T47D (cell line): ENCODE measurements at regions not wholly inside any gene's neighbourhood (a gene's known extent, or its start where the extent isn't known, plus 50 kb on each side); places are given as distances from the start of the nearest gene placed in this dataset.

ENCODE experiments used
- DNase-seq, 2 experiments: peaks; one replicate each; pipeline versions ENCODE4 v3.0.0 to v3.0.0-alpha.2; 2011 to 2012; ENCODE audit warnings: low read depth in 1 of 2, low spot score in 1 of 2
- JUND ChIP-seq: IDR thresholded peaks from 2 replicates; pipeline ENCODE4 v1.6.1; 2012; ENCODE audit warnings: low read depth
- in situ Hi-C: cut with HindIII; loops from 2 replicates; pipeline ENCODE4 v1.10.0; 2016; ENCODE audit warnings: low sequenced_read_pairs, low pct_unique_long_range_greater_than_20kb

DNA sequence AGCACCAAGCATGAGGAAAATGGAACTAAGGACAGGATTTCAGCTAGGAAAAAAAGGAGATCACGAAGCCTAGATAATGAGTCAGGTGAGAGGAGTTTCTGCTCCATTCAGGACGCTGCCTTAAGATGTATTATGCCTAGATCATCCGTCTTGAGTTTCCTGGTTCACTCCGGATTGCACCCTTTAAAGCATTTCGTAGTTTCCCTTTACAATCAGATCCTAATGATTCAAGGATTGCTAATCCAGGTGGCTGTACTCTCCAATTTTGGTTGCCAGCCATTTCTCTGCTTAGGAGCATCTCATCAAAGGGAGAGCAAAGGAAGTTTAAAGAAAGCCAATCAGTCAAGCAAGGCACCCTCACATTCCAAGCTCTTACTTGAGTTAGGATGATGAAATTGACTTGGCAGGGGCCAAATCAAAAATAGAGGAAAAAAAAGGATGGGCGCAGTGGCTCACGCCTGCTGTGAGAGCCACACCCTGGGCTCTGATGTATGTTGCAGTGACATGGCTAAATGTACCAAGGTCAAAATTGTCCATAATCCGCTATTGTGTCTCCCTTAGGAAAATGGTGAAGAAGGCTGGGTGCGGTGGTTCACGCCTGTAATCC, 156.9 kb upstream of the SOD1 start:
- in situ Hi-C loops: no loop called here
- no peak for TF ChIP-seq JUND
- no peak for DNase-seq

DNA sequence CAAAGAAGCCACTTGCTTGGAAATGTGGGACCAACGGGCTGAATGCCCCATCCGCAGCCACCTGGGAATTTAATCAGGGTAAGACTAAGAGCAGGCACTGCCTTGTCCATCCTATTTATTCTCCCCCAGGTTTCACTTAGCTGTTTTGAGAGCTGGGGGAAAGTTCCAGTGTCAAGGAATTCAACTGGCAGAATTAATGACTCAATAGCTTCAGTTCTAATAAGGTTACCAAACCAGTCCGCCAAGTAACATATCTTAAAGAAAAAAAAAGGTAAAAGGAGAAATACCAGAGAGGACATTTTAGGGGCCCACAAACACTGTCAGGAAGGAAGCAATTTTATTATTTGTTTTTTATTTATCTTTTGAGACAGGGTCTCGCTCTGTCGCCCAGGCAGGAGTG, 157.6 kb upstream of the SOD1 start:
- no peak for TF ChIP-seq JUND
- in situ Hi-C loops: no loop called here
- DNase-seq: peak in 1 of 2 experiments; percentile 30

DNA sequence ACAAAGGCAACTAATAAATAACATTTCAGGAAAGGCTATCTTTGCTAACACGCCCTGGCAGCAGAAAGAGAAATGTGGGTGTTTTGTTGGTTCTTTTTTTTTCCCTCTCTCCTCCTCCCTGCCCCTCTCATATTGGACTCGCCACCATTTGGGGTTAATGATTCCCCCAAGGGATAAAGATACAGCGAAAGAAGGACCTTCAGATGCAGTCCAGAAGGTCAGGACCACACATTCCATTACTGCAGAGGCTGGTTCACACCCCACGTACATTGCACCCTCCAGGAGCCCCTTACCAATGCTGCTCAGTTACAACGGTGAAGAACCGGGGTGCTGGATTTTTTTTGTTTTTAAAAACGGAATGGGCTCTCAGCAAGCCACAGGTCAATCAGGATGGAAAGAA, 156.9 kb upstream of the TIAM1 start:
- in situ Hi-C loops: no loop called here
- DNase-seq: no peak
- TF ChIP-seq JUND: no peak

DNA sequence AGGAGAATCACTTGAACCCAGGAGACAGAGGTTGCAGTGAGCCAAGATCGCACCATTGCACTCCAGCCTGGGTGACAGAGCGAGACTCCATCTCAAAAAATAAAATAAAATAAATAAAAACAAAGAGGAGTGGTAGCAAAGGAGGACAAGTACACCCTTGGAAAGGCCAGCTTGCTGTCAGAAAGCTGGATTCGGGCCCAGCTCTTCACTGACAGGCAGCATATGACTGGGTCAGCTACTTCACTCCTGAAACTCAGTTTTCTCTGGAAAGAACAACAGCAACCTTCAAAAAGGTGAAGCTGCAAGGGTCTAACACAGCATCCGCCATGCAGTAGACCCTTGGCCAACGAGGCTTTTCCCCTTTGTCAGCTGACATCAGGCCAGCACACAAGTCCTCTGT, 156.0 kb upstream of the TIAM1 start:
- no peak for DNase-seq
- in situ Hi-C loops: no loop called here
- no peak for TF ChIP-seq JUND

DNA sequence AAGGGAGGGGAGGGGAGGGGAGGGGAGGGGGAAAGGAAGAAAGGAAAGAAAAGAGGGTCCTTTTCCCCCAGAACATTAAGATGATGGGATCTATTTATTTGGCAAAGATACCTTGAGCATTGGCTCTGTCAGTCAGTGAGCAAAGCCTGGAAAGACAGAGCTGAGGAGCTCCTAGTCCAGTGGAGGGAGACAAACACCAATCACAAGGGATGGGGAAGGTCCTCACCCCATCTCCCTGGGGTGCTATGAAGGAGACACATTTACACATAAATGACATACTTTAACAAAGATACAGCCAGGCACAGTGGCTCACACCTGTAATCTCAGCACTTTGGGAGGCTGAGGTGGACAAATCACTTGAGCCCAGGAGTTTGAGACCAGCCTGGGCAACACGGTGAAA, 154.9 kb upstream of the TIAM1 start:
- peak in 1 of 2 experiments; percentile 30 for DNase-seq
- no peak for TF ChIP-seq JUND
- in situ Hi-C loops: no loop called here

DNA sequence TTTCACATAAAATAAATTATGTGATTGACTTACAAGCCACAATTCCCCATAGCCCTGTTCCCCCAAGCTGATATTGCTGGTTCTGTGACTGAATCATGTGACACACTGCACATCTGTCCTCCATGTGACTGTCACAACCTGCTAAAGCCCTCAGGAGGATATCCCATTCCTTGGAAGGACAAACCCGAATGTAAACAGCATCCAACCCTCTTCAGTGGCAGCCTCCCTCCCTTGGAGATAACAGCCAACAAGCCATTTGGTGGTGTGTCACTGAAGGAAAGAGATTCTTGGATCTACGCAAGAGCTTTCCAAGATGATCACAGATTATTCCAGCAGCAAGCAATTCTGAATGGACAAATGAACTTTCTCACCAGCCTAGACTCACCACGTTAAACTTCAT, 153.9 kb upstream of the TIAM1 start:
- in situ Hi-C loops: no loop called here
- TF ChIP-seq JUND: no peak
- no peak for DNase-seq

DNA sequence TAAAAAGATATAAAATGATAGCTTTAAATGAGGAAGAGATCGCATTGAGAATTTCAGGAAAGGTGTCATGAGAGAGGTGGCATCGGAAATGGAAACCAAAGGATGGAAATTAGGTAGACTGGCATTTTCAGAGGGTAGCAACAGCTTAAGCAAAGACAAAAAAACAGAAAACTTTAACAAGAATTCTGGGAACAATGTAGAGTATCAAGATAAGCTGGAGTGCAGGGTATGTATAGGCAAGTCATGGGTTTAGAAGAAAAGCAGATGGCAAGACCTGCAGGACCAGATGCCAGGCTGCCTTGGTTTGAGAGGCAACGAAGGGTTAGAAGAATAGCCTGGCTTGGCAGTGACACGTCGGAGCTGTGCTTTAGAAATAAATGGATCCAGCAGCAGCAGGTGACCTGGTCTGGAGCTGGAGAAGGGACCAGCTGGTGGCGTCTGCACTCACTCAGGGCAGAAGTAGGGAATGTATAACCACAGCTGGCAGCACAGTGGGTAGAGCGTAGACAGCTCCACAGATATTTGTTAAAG, 149.4 kb upstream of the TIAM1 start:
- TF ChIP-seq JUND: no peak
- no peak for DNase-seq
- in situ Hi-C loops: no loop called here

DNA sequence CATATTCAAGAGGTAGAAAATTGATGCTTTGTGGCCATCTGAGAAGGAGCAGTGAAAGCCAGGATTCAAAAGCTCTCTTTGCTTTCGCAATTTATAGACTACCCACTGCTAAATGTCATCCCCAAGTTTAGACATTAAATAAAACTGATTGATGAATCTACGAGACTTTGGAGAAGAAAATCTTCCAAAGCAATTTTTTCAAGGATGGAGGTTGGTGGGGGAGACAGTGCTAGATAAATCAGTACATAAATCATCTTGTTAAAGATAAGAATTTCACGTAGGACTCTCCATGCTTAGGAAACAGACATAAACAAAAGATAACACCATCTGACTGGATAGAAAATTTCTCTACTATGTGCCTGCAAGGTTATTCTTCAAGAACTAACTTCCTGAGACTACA, 147.6 kb upstream of the TIAM1 start:
- no peak for DNase-seq
- in situ Hi-C loops: no loop called here
- TF ChIP-seq JUND: no peak

DNA sequence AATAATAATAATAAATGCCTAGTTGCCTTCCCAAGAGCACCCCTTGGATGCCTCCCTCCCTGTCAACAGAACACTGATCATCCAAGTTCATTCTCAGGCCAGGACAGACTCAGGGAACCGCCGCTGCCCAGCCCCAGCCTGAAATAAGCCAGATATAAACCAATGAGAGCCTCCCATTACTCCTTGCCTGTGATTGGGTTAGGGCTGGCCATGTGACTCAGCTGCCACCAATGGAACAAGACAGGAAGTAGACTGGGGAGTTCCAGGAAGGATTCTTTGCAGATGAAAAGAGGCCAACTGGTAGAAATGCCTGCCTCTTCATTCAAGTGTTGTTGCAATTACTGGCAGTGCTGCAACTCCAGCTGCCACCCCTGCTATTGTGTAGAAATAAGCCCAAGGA, 146.4 kb upstream of the TIAM1 start:
- in situ Hi-C loops: no loop called here
- no peak for TF ChIP-seq JUND
- no peak for DNase-seq

DNA sequence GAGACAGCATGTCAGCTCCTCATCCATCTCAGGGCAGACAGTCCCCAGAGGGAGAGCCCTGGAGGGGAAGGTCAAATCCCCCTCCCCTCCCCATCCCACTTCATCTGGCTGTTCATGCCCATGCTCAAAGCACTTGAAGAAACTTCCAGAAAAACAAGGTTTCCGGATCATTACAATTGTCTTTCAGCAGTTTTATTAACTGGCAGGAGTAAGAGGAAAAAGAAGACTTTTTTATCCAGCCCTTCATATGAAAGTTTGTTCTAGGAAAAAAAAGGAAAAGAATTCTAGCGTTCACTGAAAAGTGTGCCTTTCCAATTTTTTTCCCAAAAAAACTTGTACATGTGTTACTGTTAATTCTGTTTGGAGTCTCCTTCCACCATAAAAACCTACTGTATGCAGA, 145.7 kb upstream of the TIAM1 start:
- in situ Hi-C loops: no loop called here
- no peak for DNase-seq

DNA sequence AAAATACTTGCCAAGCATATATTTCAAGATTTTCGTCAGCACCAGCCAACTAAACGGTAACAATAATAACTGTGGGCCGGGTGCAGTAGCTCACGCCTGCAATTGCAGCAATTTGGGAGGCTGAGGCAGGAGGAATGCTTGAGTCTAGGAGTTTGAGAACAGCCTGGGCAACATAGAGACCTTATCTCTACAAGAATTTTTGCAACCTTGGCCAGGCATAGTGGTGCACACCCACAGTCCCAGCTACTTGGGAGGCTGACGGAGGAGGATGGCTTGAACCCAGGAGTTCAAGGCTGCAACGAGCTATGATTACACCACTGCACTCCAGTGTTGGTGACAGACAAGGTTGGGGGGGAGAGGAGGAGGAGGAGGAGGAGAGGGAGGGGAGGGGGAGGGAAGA, 145.0 kb upstream of the TIAM1 start:
- DNase-seq: no peak
- in situ Hi-C loops: no loop called here
- no peak for TF ChIP-seq JUND

More for the DNA sequence above, 145.7 kb upstream of the TIAM1 start:
- no peak for TF ChIP-seq JUND

DNA sequence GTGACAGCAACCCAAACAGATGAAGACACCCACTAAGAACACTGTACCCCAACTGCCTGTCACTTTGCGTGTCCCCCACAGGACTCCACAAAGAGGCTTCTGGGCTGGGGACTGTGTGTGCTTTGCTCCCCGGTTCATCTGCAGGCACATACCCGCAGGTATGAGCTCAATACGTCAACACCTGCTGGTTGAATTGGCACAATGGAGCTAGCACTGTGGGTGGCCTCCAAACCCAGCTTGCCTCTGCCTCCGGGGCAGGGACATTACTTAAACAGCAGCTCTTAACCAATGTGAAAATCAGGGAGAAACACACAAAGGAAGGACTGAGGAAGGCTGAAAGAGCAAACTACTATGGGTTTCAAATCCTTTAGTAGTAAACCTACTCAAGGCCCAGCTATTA, 140.2 kb upstream of the TIAM1 start:
- in situ Hi-C loops: no loop called here
- DNase-seq: no peak
- no peak for TF ChIP-seq JUND

DNA sequence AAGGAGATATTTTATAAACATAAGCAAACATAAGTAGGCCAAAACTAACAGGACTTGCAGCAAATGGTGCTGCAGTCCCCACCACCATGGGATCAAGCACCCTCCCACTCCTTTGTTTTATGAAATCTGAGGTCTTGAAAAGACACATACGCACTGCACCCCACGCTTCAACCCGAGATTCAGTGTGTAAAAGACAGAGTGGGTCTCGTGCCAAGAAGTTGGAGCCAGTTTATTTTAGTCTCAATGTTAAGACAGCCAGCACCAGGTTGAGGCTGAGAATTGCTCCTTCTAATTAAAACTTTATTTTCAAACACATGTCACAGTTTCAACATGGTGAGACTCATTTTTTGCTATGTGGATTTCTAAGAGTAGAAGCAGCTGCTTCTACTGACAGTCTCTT, 139.1 kb upstream of the TIAM1 start:
- TF ChIP-seq JUND: no peak
- in situ Hi-C loops: no loop called here
- DNase-seq: no peak

DNA sequence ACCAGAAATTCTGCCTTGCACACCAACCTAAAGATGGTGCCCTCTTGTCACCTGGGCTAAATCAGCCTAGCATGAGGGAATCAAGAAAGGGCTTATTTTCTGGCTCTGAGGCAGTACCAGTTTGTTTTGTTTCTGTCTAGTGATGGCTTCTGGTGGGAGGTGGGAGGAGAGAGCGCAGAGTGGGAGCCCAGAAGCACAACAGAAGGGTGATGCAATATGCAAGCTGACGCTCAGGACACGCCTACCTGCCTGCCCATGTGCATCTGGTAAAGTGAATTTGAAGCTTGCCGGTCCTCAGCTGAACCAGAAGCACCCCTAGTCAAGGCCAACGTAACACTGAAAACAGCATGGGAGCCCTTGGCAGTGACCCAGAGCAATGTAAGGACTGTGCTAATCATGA, 138.4 kb upstream of the TIAM1 start:
- DNase-seq: no peak

DNA sequence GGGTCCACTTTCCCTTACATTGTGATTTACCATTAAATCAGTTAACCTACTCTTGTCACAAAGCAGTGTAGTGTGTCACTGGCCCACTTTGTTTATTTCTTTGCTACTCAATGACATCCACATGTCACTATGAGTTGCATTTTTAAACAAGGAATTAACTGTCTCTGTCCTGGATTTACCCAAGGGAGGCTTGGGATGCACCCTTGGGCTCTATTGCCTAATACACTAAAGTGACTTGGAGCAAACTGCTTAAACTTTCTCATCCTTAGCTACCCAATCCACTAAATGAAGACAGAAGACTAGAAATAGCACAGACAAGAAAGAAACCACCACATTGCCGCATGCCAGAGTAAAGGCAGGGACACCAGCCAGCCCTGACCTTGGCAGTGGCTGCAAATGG, 136.2 kb upstream of the TIAM1 start:
- in situ Hi-C loops: no loop called here
- no peak for TF ChIP-seq JUND
- DNase-seq: no peak

More for the DNA sequence above, 138.4 kb upstream of the TIAM1 start:
- in situ Hi-C loops: no loop called here
- TF ChIP-seq JUND: no peak
